Activated naive CD4-positive, alpha-beta T cell treated with anti-CD3 and anti-CD28 coated beads, Interleukin-2, amount 50 U/mL, for 72 hours (primary cell): ENCODE measurements at regions not wholly inside any gene's neighbourhood (a gene's known extent, or its start where the extent isn't known, plus 50 kb on each side); places are given as distances from the start of the nearest gene placed in this dataset.
"Not testable (repeated sequence)": the region's sequence is repeated elsewhere in the genome, so short reads cannot be mapped to it uniquely, and the experiment has no call there.

Experiments used
- ATAC-seq, 2 donors: fragments of 150-1000 bp; cut with Tn5 transposase; 2 replicates each; pipeline ENCODE4 v1.10.0; 2021; ENCODE audit warnings: mild to moderate bottlenecking in 2 of 2, moderate library complexity in 2 of 2
- DNase-seq, 2 donors: peaks; one replicate each; pipeline ENCODE4 v3.0.0; 2021 to 2022; ENCODE audit warnings: low spot score in 2 of 2
- H3K27ac Mint-ChIP-seq, 2 donors: one replicate each; pipeline ENCODE4 v1.8.0; 2022; ENCODE audit warnings: mild to moderate bottlenecking in 2 of 2, mixed read lengths in 2 of 2
- H3K36me3 Mint-ChIP-seq, 2 donors: one replicate each; pipeline ENCODE4 v1.8.0; 2022; ENCODE audit warnings: mixed read lengths in 2 of 2
- H3K9me3 Mint-ChIP-seq, 2 donors: one replicate each; pipeline ENCODE4 v1.8.0; 2022; ENCODE audit warnings: mixed read lengths in 2 of 2

GRCh38 chr20:12084482-12084881 lies 166.8 kb downstream of the BTBD3 start:
- DNase-seq = no peak
- peaks cover 12 to 14% of the 10 kb centered on the region in 2 donors for H3K9me3 Mint-ChIP-seq
- no peak for ATAC-seq
- H3K27ac Mint-ChIP-seq = no peak overlapping the region
- no peaks in the 10 kb centered on the region for H3K36me3 Mint-ChIP-seq

GRCh38 chr20:12086359-12086758 lies 168.7 kb downstream of the BTBD3 start:
- ATAC-seq (no peak), DNase-seq (no peak)
- H3K9me3 Mint-ChIP-seq = peaks cover 4 to 9% of the 10 kb centered on the region in 2 donors
- H3K36me3 Mint-ChIP-seq = no peaks in the 10 kb centered on the region
- no peak overlapping the region for H3K27ac Mint-ChIP-seq

DNA sequence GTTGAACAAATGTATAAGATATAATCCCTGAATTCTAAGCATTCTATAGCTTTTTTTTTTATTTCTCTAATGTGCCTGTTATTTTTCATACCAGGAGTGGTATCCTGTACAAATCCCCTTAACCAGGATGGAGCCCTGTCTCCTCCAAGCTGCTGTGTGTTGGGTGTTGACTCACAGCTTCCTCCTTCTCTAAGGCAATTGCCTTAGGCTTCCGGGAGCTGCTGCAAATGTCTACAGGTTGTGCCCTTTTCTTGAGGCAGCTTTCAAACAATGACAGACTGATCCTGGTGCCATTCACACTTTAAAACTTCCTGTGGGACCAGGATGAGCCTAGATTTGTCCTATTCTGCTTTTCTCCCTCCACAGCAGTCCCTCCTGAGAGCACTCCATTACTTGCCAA lies 173.2 kb downstream of the BTBD3 start:
- H3K9me3 Mint-ChIP-seq = peaks cover 4 to 10% of the 10 kb centered on the region in 2 donors
- ATAC-seq (no peak), DNase-seq (no peak)
- H3K27ac Mint-ChIP-seq = no peak overlapping the region
- H3K36me3 Mint-ChIP-seq = no peaks in the 10 kb centered on the region

- Mint-ChIP-seq H3K27ac (no peak overlapping the region), H3K36me3 (no peaks in the 10 kb centered on the region), H3K9me3 (peaks cover 0 to 14% of the 10 kb centered on the region in 2 donors)
- DNase-seq (no peak), ATAC-seq (no peak)
These were observed 175.5 kb downstream of the BTBD3 start for GRCh38 chr20:12093057-12093796.

DNA sequence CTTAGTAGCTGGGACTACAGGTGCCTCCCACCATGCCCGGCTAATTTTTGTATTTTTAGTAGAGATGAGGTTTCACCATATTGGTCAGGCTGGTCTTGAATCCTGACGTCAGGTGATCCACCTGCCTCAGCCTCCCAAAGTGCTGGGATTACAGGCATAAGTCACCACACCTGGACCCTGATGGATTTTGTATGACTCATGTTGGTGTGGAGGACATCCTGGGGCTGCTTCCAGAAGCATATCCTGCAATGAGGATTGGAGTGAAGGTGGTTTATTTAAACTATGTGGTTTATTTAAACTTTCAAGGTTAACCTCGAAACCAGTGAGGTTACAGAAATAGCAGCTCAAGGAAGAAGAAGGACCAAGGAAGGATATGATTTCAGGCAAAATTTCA lies 176.1 kb downstream of the BTBD3 start:
- H3K36me3 Mint-ChIP-seq, H3K9me3 Mint-ChIP-seq, H3K27ac Mint-ChIP-seq, ATAC-seq, DNase-seq: not testable (repeated sequence)

DNA sequence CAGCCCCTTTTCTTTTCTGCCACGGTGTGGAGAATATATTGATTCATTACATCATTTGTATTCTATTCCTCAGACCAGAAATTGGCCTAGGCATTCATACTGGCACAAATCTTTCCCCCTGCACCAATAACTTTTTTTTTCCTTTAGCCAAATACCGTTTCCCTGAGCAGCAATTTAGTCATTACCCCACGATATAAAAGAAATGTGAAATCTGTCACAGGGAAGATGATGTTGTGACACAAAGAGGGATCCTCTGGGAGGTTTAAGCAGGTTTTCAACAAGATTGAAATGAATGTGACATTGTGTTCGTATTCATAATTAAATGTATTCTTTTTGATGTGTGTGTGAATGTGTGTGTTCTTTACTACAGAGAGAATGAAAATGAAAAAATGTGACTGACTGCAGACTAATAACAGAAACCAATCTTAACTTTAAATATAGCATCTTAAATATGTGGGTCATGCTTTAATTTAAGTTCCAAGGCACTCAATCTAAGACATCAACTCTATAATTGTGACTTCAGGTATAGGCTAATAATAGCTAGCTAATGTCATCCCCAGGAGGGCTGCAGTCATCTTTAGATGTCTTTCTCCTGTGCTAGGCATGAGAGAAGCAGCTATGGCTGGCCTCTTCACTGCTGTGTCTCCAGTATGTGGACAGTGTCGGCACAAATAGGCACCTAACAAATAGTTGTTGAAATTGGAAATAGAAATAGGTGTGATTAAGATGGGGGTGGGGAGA lies 177.7 kb downstream of the BTBD3 start:
- ATAC-seq (no peak), DNase-seq (no peak)
- no peaks in the 10 kb centered on the region for H3K36me3 Mint-ChIP-seq
- H3K27ac Mint-ChIP-seq = no peak overlapping the region
- peaks cover 0 to 16% of the 10 kb centered on the region in 2 donors for H3K9me3 Mint-ChIP-seq

- Mint-ChIP-seq H3K9me3 (peaks cover 0 to 17% of the 10 kb centered on the region in 2 donors), H3K36me3 (no peaks in the 10 kb centered on the region), H3K27ac (no peak overlapping the region)
- ATAC-seq = no peak
- no peak for DNase-seq
These were observed 180.7 kb downstream of the BTBD3 start for GRCh38 chr20:12098421-12098820.

DNA sequence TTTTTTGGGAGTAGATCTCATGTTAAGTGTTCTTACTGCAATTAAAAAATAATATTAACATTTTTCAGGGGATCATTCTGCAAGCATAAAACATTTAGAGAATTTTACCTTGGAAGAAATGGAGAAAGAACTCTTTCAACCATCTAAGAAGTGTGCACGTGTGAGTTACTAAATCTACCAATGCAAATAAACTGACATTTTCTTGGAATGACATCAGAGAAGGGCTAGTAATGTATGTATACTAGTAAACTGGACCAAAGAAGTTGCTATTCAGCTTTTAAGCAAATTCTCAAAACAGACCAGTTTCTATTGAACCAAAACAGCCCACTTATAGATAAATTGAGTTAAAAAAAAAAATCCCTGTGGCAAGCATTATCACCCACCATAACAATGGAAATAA lies 191.2 kb downstream of the BTBD3 start:
- Mint-ChIP-seq H3K36me3 (peaks cover 0 to 1% of the 10 kb centered on the region in 2 donors), H3K27ac (no peak overlapping the region)
- ATAC-seq = no peak

GRCh38 chr20:12110274-12110673 lies 192.6 kb downstream of the BTBD3 start:
- DNase-seq = no peak
- H3K9me3 Mint-ChIP-seq = peaks cover 0 to 19% of the 10 kb centered on the region in 2 donors
- peaks cover 0 to 6% of the 10 kb centered on the region in 2 donors for H3K36me3 Mint-ChIP-seq
- ATAC-seq = no peak
- H3K27ac Mint-ChIP-seq = no peak overlapping the region

More for the DNA sequence above, 191.2 kb downstream of the BTBD3 start:
- no peak for DNase-seq
- peaks cover 4 to 23% of the 10 kb centered on the region in 2 donors for H3K9me3 Mint-ChIP-seq

GRCh38 chr20:12110711-12111110 lies 193.0 kb downstream of the BTBD3 start:
- Mint-ChIP-seq H3K36me3 (peaks cover 0 to 6% of the 10 kb centered on the region in 2 donors), H3K27ac (no peak overlapping the region), H3K9me3 (peaks cover 0 to 19% of the 10 kb centered on the region in 2 donors)
- ATAC-seq (no peak), DNase-seq (no peak)

DNA sequence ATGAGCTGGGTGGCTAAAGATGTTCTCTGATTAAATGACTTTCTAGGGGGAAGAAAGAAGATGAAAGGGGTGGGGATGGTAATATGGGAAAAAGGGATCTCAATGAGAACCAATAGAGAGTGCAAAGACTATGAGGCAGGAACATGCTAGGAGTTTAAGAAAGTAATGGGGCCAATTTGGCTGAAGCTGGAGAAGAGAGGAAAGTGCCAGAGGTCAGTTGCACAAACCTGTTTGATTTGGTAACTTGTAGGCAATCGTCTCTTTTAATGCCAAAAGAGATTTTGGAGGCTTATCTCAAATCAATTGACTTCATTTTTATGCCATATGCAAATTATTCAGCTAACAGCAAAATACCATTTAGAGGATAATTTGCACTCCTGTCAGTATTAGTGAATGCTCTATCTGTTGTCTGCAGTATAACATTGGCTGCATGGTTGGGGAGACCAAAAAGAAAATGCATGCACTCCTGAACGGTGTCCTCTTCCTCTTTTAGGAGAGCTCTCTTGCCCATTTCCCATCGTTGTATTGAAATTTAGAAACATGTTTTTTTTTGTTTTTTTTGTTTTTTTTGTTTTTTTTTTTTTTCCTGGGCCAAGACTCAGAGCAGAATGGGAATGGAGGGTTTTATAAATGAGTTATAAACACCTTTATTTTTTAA lies 193.9 kb downstream of the BTBD3 start:
- Mint-ChIP-seq H3K36me3 (peaks cover 0 to 6% of the 10 kb centered on the region in 2 donors), H3K27ac (no peak overlapping the region), H3K9me3 (peaks cover 0 to 19% of the 10 kb centered on the region in 2 donors)
- no peak for ATAC-seq
- DNase-seq = no peak

GRCh38 chr20:12112089-12112474 lies 194.4 kb downstream of the BTBD3 start:
- Mint-ChIP-seq H3K27ac (no peak overlapping the region), H3K9me3 (peaks cover 0 to 17% of the 10 kb centered on the region in 2 donors), H3K36me3 (peaks cover 0 to 6% of the 10 kb centered on the region in 2 donors)
- DNase-seq = no peak
- no peak for ATAC-seq

DNA sequence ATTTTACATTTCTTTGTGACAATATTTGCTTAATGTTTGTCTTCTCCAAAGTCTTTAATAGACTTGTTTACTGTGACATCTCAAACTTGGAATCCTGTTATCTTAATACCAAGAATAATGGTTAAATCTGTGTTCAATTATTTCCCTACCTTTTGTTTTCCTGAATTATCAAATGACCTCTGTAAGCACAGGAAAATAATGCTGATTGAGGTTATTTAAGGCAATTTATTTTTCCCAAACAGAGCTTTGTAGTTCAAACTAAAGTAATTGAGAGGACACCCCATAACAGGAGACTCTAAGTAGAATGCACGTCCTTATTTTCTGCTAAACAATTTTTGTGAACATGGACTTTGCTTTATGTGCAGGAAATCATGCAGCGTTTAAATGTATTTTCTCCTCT lies 195.0 kb downstream of the BTBD3 start:
- peaks cover 0 to 6% of the 10 kb centered on the region in 2 donors for H3K36me3 Mint-ChIP-seq
- peaks cover 0 to 16% of the 10 kb centered on the region in 2 donors for H3K9me3 Mint-ChIP-seq

GRCh38 chr20:12113075-12113467 lies 195.4 kb downstream of the BTBD3 start:
- peaks cover 0 to 6% of the 10 kb centered on the region in 2 donors for H3K36me3 Mint-ChIP-seq
- H3K27ac Mint-ChIP-seq = no peak overlapping the region
- ATAC-seq (no peak), DNase-seq (no peak)
- peaks cover 0 to 16% of the 10 kb centered on the region in 2 donors for H3K9me3 Mint-ChIP-seq

More for the DNA sequence above, 195.0 kb downstream of the BTBD3 start:
- no peak for ATAC-seq
- DNase-seq = no peak
- H3K27ac Mint-ChIP-seq = no peak overlapping the region

- Mint-ChIP-seq H3K27ac (no peak overlapping the region), H3K36me3 (peaks cover 0 to 6% of the 10 kb centered on the region in 2 donors)
- ATAC-seq = no peak
These were observed 196.0 kb downstream of the BTBD3 start for GRCh38 chr20:12113468-12114371.

DNA sequence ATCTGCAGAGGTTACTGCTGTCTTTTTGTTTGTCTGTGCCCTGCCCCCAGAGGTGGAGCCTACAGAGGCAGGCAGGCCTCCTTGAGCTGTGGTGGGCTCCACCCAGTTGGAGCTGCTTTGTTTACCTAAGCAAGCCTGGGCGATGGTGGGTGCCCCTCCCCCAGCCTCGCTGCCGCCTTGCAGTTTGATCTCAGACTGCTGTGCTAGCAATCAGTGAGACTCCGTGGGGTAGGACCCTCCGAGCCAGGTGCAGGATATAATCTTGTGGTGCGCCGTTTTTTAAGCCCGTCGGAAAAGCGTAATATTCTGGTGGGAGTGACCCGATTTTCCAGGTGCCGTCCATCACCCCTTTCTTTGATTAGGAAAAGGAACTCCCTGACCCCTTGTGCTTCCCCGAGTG lies 211.4 kb downstream of the BTBD3 start:
- not testable (repeated sequence) for H3K27ac Mint-ChIP-seq, ATAC-seq, H3K36me3 Mint-ChIP-seq, DNase-seq
- peaks cover 8 to 14% of the 10 kb centered on the region in 2 donors for H3K9me3 Mint-ChIP-seq

More at GRCh38 chr20:12113468-12114371, 196.0 kb downstream of the BTBD3 start:
- no peak for DNase-seq
- peaks cover 0 to 16% of the 10 kb centered on the region in 2 donors for H3K9me3 Mint-ChIP-seq
